ENCODE measurements at regions not wholly inside any gene's neighbourhood (a gene's known extent, or its start where the extent isn't known, plus 50 kb on each side); places are given as distances from the start of the nearest gene placed in this dataset.

- DNase-seq, result no peak
Measured at GRCh38 chr20:18971574-18971973, 158.0 kb downstream of the SCP2D1 start.

DNA sequence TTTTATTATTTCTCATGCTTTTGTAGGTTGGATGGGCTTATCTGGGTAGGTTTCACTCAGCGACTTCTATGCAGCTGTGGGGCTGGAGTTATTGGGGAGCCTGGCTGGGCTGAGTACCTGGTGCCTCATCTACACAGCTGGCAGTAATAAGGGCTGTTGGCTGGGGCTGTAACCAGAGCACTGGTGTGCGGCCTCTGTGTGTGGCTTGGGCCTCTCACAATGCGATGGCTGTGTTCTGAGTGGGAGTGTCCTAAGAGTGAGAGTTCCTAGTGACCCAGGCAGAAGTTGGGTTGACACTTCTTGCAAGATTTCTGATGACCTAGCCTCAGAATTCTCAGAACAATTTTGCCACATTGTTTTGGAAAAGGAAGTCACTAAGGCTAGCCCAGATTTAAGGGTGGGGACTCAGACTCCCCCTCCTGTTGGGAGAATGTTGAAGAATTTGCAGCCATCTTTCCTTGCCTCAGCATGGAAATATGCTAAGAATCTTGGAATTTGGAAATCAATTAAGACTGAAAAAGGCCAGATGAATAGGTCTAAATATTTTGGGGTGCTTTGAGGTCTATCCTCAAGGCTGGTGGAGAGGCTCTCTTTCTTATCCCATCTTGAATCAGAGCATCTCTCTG is 158.8 kb downstream of the SCP2D1 start:
- no peak for DNase-seq

DNA sequence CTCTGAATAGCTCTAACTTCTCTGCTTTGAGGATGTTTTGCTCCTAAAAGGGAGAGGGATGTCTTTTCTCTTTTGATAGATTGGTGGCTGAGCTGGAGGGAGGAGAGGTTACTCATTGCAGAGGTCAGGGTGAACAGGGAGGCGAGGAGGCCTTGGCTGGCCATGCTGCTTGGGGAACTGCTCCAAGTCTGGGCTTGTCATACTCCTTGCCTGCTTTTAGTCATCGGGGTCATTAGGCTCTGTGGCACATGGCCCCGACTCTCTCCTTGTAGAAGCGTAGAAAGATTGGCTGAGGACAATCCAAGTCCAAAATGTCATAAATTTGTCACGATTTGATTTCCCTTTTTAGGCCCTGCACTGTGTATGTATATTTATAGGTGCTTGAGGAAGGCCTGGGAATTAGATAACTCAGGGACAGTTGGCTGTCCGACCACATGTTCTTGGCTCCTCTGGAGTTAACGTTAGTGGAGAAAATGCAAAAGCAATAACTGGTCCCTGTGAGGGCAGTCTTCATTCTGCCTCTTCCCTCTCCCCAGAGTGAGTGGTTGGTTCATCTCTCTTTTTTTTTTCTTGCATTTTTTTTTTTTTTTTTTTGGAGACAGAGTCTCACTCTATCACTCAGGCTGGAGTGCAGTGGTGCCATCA is 160.1 kb downstream of the SCP2D1 start:
- no peak for DNase-seq

DNA sequence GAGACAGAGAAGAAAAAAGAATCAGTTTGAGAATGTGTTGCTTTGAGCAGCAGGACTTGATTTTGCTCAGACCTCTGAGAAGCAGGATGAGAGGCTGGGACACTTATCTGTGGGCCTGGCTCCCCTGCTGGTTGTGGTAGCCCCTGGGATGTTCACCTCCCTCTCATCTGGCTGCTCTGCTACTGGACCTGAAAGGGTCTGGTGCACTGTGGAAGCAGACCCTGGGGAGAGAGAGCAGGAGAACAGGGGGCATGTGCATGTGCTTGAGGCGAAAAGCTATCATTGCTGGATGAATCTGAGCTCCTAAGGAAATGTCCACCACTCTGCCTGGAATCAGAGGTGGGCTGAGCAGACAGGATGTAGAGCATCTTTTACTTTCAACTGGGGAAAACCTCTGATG is 161.1 kb downstream of the SCP2D1 start:
- DNase-seq, result no peak

GRCh38 chr20:18977441-18977840 is 163.9 kb downstream of the SCP2D1 start:
- DNase-seq, result no peak

DNA sequence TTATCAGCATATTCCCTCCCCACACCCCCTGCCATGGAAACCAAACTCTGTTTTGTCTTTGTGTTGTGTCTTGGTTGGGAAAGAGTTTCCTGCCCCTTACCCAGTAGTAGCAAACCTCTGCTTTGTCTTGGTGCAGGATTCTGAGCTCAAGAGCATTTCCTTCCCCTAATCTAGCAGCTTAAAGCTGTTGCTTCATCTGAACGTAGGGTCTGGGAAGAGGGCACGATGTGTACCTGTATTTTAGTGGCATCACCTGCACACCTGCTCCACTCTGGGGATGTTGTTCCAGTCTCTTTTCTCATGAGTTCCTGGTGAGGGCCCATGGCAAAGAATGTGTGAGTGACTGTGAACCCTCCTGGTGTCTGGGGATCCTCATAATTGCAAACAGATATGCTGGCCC is 164.7 kb downstream of the SCP2D1 start:
- DNase-seq, result peak; percentile 11

GRCh38 chr20:18979132-18979531 is 165.5 kb downstream of the SCP2D1 start:
- DNase-seq, result no peak

DNA sequence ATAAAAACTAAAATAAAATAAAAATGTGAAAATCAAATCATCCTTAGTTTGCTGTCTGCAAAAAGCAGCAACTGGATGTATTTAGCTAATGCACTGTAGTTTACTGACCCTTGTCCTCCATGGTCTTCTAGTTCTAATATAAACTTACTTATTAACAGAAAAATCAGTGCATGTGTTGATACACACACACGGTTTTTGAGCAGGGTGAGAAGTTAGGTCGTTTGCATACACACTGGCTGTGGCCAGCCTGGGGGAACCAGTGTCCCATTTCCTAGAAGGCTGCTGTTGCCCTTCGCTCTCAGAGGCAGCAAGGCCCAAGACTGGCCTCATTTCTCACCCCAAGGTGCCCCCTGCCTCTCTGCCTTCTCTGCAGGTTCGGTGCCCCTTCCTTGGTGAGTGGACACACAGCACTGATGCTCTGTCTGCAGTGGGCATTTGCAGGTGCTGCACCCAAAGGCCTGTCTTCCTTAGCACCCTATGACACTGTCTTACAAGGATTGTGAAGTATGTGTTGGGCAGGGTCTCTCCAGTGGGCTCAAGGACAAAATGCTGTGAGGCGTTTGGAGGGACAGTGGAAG is 168.5 kb downstream of the SCP2D1 start:
- DNase-seq, result peak; percentile 24

DNA sequence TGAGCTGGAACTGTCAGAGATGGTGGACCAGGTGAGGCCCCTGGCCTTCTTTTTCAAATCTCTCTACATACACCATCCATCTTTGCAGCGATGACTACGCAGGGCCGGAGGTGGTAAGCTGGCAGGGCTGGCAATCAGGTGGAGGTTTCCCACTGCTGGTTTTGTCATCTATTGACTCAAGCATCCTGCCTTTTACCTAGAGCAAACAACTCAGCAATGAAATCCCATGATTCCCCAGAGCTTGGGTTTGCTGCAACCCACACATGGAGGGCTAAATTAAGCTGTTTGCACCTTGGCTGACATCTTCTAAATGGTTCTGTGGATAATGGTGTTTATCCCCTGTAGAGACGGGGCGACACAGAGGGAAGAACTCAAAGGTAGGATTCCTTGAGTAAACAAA is 170.2 kb downstream of the SCP2D1 start:
- DNase-seq, result peak; percentile 22

- DNase-seq, result peak; percentile 55
Measured at GRCh38 chr20:18984238-18985200, 170.9 kb downstream of the SCP2D1 start.

- peak; percentile 82 for DNase-seq
Measured at GRCh38 chr20:18985551-18985950, 172.0 kb downstream of the SCP2D1 start.

GRCh38 chr20:18986146-18986830 is 172.7 kb downstream of the SCP2D1 start:
- peak; percentile 49 for DNase-seq

- DNase-seq, result peak; percentile 14
Measured at GRCh38 chr20:18986895-18987580, 173.5 kb downstream of the SCP2D1 start.

- peak; percentile 35 for DNase-seq
Measured at GRCh38 chr20:18987781-18988360, 174.3 kb downstream of the SCP2D1 start.

- peak; percentile 64 for DNase-seq
Measured at GRCh38 chr20:18988701-18989100, 175.1 kb downstream of the SCP2D1 start.

GRCh38 chr20:18989736-18990474 is 176.3 kb downstream of the SCP2D1 start:
- DNase-seq, result peak; percentile 21

GRCh38 chr20:18991012-18991411 is 177.4 kb downstream of the SCP2D1 start:
- DNase-seq, result peak; percentile 20

DNA sequence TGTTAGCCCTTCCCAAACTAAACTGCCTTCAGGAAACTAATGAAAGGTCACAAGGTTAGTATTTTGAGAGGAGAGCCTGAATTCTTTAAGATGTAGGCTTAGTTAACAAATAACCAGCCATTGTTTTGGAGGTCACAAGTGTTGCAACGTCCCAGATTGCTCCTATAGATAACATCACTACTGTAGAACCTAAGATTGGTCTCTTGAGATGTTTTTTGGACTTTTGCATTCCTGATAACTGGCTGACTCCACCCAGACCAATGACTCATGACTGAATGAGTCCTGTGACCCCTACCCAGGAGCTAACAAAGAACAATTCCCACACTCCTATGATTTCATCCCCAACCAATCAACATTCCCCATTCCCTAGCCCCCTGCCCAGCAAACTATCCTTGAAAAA is 178.8 kb downstream of the SCP2D1 start:
- peak; percentile 60 for DNase-seq

DNA sequence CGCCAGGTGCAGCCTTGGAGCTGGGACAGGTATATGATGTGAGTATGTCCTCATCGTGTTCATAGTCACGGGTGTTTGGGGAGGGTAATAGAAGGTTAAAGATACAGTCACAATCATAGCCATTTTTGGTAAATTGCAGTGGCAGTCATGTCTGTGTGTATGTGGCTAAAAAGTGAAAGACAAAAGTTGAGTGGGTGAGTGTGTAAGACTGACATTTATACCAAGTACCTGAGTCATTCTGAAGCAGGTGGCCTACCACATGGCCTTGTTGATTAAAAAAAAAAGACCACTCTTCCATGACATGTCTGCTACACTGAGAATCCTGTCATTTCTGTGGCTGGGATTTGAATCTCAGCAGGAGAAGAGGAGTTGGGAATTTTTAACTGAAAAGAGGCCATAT is 181.9 kb downstream of the SCP2D1 start:
- no peak for DNase-seq

GRCh38 chr20:18999086-18999485 is 185.5 kb downstream of the SCP2D1 start:
- DNase-seq, result peak; percentile 25

DNA sequence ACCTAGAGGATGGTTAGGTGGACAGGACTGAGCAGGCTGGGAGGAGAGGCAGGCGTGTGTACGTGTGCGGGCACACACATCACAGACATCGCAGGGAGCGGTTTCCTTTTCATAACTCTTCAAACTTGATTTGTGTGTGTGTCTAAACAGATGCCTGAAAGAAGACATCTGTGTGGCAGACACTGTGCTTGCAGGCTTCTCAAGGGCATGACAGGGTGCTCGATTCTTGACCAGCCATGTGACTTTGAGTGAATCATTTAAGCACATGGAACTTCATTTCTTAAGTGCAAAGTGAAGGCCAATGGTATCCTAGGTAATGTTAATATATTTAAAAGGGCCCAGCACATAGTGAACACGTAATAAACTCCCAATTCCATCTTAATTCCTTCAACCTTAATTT is 186.5 kb downstream of the SCP2D1 start:
- peak; percentile 16 for DNase-seq

Measured in islet precursor cell (in vitro differentiated cells).